CD4-positive, CD25-positive, alpha-beta regulatory T cell (primary cell): ENCODE measurements at regions not wholly inside any gene's neighbourhood (a gene's known extent, or its start where the extent isn't known, plus 50 kb on each side); places are given as distances from the start of the nearest gene placed in this dataset.

ENCODE experiments used
- ATAC-seq, 2 donors: fragments of 150-1000 bp; cut with Tn5 transposase; one replicate each; pipeline ENCODE4 v1.10.0; 2021; ENCODE audit warnings: low read depth in 2 of 2, moderate number of reproducible peaks in 2 of 2, moderate library complexity in 1 of 2
- DNase-seq, 3 donors: peaks; one replicate each; pipeline versions ENCODE4 v3.0.0 to v3.0.0-alpha.2; 2012 to 2022; ENCODE audit warnings: mixed read lengths in 1 of 3
- H3K27ac ChIP-seq: one replicate; pipeline ENCODE4 v1.7.0; 2013; ENCODE audit warnings: mild to moderate bottlenecking, low read length; ENCODE audit not compliant: insufficient read depth, poor library complexity, severe bottlenecking
- H3K27me3 ChIP-seq: one replicate; pipeline ENCODE4 v1.7.0; 2013; ENCODE audit warnings: low read length; ENCODE audit not compliant: control insufficient read depth, insufficient read depth
- H3K36me3 ChIP-seq: one replicate; pipeline ENCODE4 v1.7.0; 2013; ENCODE audit warnings: mild to moderate bottlenecking, low read length, moderate library complexity; ENCODE audit not compliant: control insufficient read depth, insufficient read depth
- H3K4me1 ChIP-seq: 2 replicates; pipeline ENCODE4 v1.7.0; 2013; ENCODE audit warnings: mild to moderate bottlenecking, low read length; ENCODE audit not compliant: insufficient read depth, control insufficient read depth, poor library complexity, severe bottlenecking
- H3K4me3 ChIP-seq: one replicate; pipeline ENCODE4 v1.7.0; 2013; ENCODE audit warnings: low read depth, mild to moderate bottlenecking, low read length, moderate library complexity
- H3K9me3 ChIP-seq, 2 experiments: 1 replicate in 1 of 2; 2 replicates in 1 of 2; pipeline ENCODE4 v1.7.0; 2013; ENCODE audit warnings: low read length in 2 of 2, mild to moderate bottlenecking in 1 of 2, moderate library complexity in 1 of 2; ENCODE audit not compliant: control insufficient read depth in 2 of 2
- H3K27ac Mint-ChIP-seq, 3 donors: one replicate each; pipeline ENCODE4 v1.8.0; 2020 to 2022; ENCODE audit warnings: mild to moderate bottlenecking in 3 of 3, mixed read lengths in 3 of 3, moderate library complexity in 2 of 3
- H3K27me3 Mint-ChIP-seq: one replicate; pipeline ENCODE4 v1.8.0; 2022; ENCODE audit warnings: mild to moderate bottlenecking, mixed read lengths
- H3K36me3 Mint-ChIP-seq: one replicate; pipeline ENCODE4 v1.8.0; 2020; ENCODE audit warnings: mixed read lengths
- H3K4me1 Mint-ChIP-seq, 4 donors: one replicate each; pipeline ENCODE4 v1.8.0; 2020 to 2022; ENCODE audit warnings: mixed read lengths in 4 of 4, mild to moderate bottlenecking in 1 of 4
- H3K4me3 Mint-ChIP-seq, 4 donors: one replicate each; pipeline ENCODE4 v1.8.0; 2020 to 2022; ENCODE audit warnings: mild to moderate bottlenecking in 4 of 4, mixed read lengths in 4 of 4, moderate library complexity in 3 of 4
- H3K9me3 Mint-ChIP-seq, 7 donors: one replicate each; pipeline ENCODE4 v1.8.0; 2020 to 2022; ENCODE audit warnings: mixed read lengths in 7 of 7, mild to moderate bottlenecking in 3 of 7, moderate library complexity in 2 of 7

DNA sequence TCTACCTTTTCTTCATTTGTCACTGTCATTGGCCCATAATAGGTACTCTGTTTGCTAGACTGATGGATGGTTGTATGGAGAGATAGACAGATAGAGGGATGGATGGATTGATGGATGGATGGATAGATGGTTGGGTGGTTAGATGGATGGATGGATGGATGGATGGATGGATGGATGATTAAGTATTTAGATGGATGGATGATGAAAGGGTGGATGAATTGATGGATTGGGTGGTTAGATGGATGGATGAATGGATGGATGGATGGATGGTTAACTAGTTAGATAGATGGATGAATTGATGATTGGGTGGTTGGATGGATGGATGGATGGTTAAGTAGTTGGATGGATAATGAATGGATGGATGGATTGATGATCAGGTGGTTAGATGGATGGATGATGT lies 334.7 kb upstream of the AUTS2 start:
- Mint-ChIP-seq H3K36me3 (no peaks in the 10 kb centered on the region), H3K4me3 (no peak overlapping the region), H3K4me1 (no peaks in the 10 kb centered on the region), H3K9me3 (peaks cover 0 to 9% (median 4%) of the 10 kb centered on the region in 7 donors), H3K27me3 (no peaks in the 10 kb centered on the region), H3K27ac (no peak overlapping the region)
- peaks cover 0 to 2% of the 10 kb centered on the region in 2 experiments for H3K9me3 ChIP-seq
- no peak for ATAC-seq
- no peak overlapping the region for H3K4me3 ChIP-seq
- H3K27ac ChIP-seq: no peak overlapping the region
- H3K27me3 ChIP-seq: no peaks in the 10 kb centered on the region
- no peak for DNase-seq
- no peaks in the 10 kb centered on the region for H3K36me3 ChIP-seq
- H3K4me1 ChIP-seq: no peaks in the 10 kb centered on the region

DNA sequence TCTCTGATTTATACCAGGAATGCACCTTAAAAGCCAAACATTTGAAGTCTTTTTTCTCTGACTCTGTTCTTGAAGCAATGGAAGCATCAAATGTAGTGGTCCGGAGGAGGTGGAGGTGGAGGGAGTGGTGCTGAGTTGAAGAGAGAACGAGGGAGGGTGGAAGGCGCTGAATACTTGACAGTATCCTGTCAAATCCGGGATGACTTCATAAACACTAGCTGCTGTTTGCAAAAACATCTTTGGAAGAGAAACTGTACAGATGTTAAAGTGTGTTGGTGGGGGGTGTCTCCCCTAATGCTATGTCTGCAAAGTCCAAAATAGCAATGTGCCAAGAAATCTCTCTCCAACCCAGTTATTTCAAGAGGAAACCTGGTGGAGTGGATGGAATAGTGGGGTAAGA lies 328.5 kb upstream of the AUTS2 start:
- H3K9me3 ChIP-seq: peaks cover 0 to 2% of the 10 kb centered on the region in 2 experiments
- H3K4me3 ChIP-seq: no peak overlapping the region
- no peaks in the 10 kb centered on the region for H3K4me1 ChIP-seq
- Mint-ChIP-seq H3K36me3 (no peaks in the 10 kb centered on the region), H3K4me1 (no peaks in the 10 kb centered on the region), H3K27ac (no peak overlapping the region), H3K9me3 (peaks cover 4 to 15% (median 8%) of the 10 kb centered on the region in 7 donors), H3K27me3 (no peaks in the 10 kb centered on the region), H3K4me3 (no peak overlapping the region)
- H3K36me3 ChIP-seq: no peaks in the 10 kb centered on the region
- H3K27me3 ChIP-seq: no peaks in the 10 kb centered on the region
- H3K27ac ChIP-seq: no peak overlapping the region
- DNase-seq (no peak), ATAC-seq (no peak)

GRCh38 chr7:69272101-69272500 lies 326.2 kb upstream of the AUTS2 start:
- DNase-seq (no peak), ATAC-seq (no peak)
- Histone ChIP-seq H3K9me3 (peaks cover 0 to 2% of the 10 kb centered on the region in 2 experiments), H3K4me3 (no peak overlapping the region), H3K4me1 (no peaks in the 10 kb centered on the region), H3K36me3 (no peaks in the 10 kb centered on the region), H3K27me3 (no peaks in the 10 kb centered on the region), H3K27ac (no peak overlapping the region)
- Mint-ChIP-seq H3K36me3 (no peaks in the 10 kb centered on the region), H3K27ac (no peak overlapping the region), H3K27me3 (no peaks in the 10 kb centered on the region), H3K4me3 (no peak overlapping the region), H3K9me3 (peaks cover 4 to 15% (median 8%) of the 10 kb centered on the region in 7 donors), H3K4me1 (no peaks in the 10 kb centered on the region)

- H3K27ac ChIP-seq: no peak overlapping the region
- no peaks in the 10 kb centered on the region for H3K4me1 Mint-ChIP-seq
- DNase-seq (no peak), ATAC-seq (no peak)
- no peak overlapping the region for H3K27ac Mint-ChIP-seq
- no peak overlapping the region for H3K4me3 ChIP-seq
- no peaks in the 10 kb centered on the region for H3K9me3 ChIP-seq
- no peaks in the 10 kb centered on the region for H3K27me3 Mint-ChIP-seq
- H3K36me3 ChIP-seq: no peaks in the 10 kb centered on the region
- no peaks in the 10 kb centered on the region for H3K36me3 Mint-ChIP-seq
- no peaks in the 10 kb centered on the region for H3K27me3 ChIP-seq
- no peaks in the 10 kb centered on the region for H3K4me1 ChIP-seq
- peaks cover 2 to 16% (median 9%) of the 10 kb centered on the region in 7 donors for H3K9me3 Mint-ChIP-seq
- no peak overlapping the region for H3K4me3 Mint-ChIP-seq
Observed at GRCh38 chr7:69276011-69276729, 322.1 kb upstream of the AUTS2 start.

GRCh38 chr7:69277366-69277765 lies 320.9 kb upstream of the AUTS2 start:
- Mint-ChIP-seq H3K9me3 (peaks cover 0 to 16% (median 4%) of the 10 kb centered on the region in 7 donors), H3K36me3 (no peaks in the 10 kb centered on the region), H3K27me3 (no peaks in the 10 kb centered on the region), H3K4me1 (no peaks in the 10 kb centered on the region), H3K4me3 (no peak overlapping the region), H3K27ac (no peak overlapping the region)
- no peak overlapping the region for H3K27ac ChIP-seq
- no peaks in the 10 kb centered on the region for H3K36me3 ChIP-seq
- no peak for ATAC-seq
- H3K4me1 ChIP-seq: no peaks in the 10 kb centered on the region
- no peak overlapping the region for H3K4me3 ChIP-seq
- no peaks in the 10 kb centered on the region for H3K9me3 ChIP-seq
- no peak for DNase-seq
- no peaks in the 10 kb centered on the region for H3K27me3 ChIP-seq

DNA sequence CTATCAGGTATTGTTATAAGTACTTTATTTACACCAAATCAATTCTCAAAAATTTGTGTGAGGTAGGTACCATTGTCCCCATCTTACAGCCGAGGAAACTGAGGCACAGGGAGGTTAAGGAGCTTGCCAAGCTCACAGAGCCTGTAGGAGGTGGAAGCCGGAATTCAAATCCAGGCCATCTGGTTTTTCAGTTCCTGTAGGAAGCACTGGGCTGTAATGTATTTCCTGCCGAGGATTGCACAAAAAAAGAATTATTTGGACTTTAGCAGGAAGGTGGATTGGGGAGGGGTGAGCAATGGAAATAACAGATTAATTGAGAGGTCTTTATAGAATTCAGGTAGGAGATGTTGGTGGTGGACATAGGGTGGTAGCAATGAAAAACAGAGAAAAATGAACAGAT lies 315.3 kb upstream of the AUTS2 start:
- ATAC-seq (no peak), DNase-seq (no peak)
- Mint-ChIP-seq H3K36me3 (no peaks in the 10 kb centered on the region), H3K9me3 (peaks cover 2 to 34% (median 6%) of the 10 kb centered on the region in 7 donors), H3K4me1 (no peaks in the 10 kb centered on the region), H3K27me3 (no peaks in the 10 kb centered on the region), H3K27ac (no peak overlapping the region), H3K4me3 (no peak overlapping the region)
- no peaks in the 10 kb centered on the region for H3K4me1 ChIP-seq
- H3K4me3 ChIP-seq: no peak overlapping the region
- no peaks in the 10 kb centered on the region for H3K9me3 ChIP-seq
- H3K36me3 ChIP-seq: no peaks in the 10 kb centered on the region
- no peaks in the 10 kb centered on the region for H3K27me3 ChIP-seq
- H3K27ac ChIP-seq: no peak overlapping the region

DNA sequence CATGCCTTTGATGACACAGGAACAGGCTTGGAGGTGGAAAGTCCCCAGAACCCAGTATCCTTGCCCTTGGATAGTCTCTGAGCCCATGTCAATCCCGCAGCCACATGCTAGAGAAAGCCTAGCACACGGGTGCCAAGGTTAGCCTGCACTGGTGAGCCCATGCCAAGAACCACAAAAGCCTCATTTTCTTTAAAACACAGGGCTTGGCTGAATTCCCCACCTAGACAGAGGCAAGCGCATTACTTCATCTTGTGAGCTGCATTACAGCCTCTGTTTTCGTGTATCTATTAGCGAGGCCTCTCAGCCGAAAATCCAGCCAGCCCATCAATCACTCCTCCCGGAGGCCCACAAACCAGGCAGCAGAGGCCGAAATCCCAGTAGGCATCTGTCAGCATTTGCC lies 314.9 kb upstream of the AUTS2 start:
- H3K4me3 Mint-ChIP-seq: no peak overlapping the region
- H3K9me3 ChIP-seq: no peaks in the 10 kb centered on the region
- no peak overlapping the region for H3K4me3 ChIP-seq
- no peak for ATAC-seq
- DNase-seq: no peak
- H3K27me3 ChIP-seq: no peaks in the 10 kb centered on the region
- peaks cover 2 to 34% (median 6%) of the 10 kb centered on the region in 7 donors for H3K9me3 Mint-ChIP-seq
- no peaks in the 10 kb centered on the region for H3K36me3 ChIP-seq
- H3K36me3 Mint-ChIP-seq: no peaks in the 10 kb centered on the region
- H3K4me1 ChIP-seq: no peaks in the 10 kb centered on the region
- no peaks in the 10 kb centered on the region for H3K27me3 Mint-ChIP-seq
- H3K27ac ChIP-seq: no peak overlapping the region
- no peak overlapping the region for H3K27ac Mint-ChIP-seq
- no peaks in the 10 kb centered on the region for H3K4me1 Mint-ChIP-seq

- Histone ChIP-seq H3K27ac (no peak overlapping the region), H3K4me1 (no peaks in the 10 kb centered on the region), H3K9me3 (no peaks in the 10 kb centered on the region), H3K4me3 (no peak overlapping the region), H3K27me3 (no peaks in the 10 kb centered on the region), H3K36me3 (no peaks in the 10 kb centered on the region)
- Mint-ChIP-seq H3K27ac (no peak overlapping the region), H3K4me1 (no peaks in the 10 kb centered on the region), H3K4me3 (no peak overlapping the region), H3K9me3 (peaks cover 0 to 26% (median 6%) of the 10 kb centered on the region in 7 donors), H3K36me3 (no peaks in the 10 kb centered on the region), H3K27me3 (no peaks in the 10 kb centered on the region)
- DNase-seq (no peak), ATAC-seq (no peak)
Observed at GRCh38 chr7:69285854-69286253, 312.4 kb upstream of the AUTS2 start.
